Neural cell (in vitro differentiated cells): ENCODE measurements at regions not wholly inside any gene's neighbourhood (a gene's known extent, or its start where the extent isn't known, plus 50 kb on each side); places are given as distances from the start of the nearest gene placed in this dataset.

ENCODE experiments used
- H2AFZ ChIP-seq: fragments of 200-600, 300-800 bp; sonication (generic), shearing (Covaris generic); 2 replicates; pipeline ENCODE4 v1.6.0; 2014; ENCODE audit warnings: low read depth, mild to moderate bottlenecking, antibody characterized with exemption, low read length, moderate library complexity
- H3F3A ChIP-seq: fragments of 200-600 bp; shearing (Covaris generic); 2 replicates; pipeline ENCODE4 v1.6.1; 2016; ENCODE audit warnings: mild to moderate bottlenecking, moderate library complexity, mixed read lengths, antibody characterized with exemption, low read length; ENCODE audit not compliant: insufficient read depth, poor library complexity, severe bottlenecking
- H3K27ac ChIP-seq: fragments of 200-600, 300-800 bp; sonication (generic), shearing (Covaris generic); 2 replicates; pipeline ENCODE4 v1.5.1; 2014; ENCODE audit warnings: mild to moderate bottlenecking, low read length, moderate library complexity
- H3K27me3 ChIP-seq: fragments of 300-800, 200-600 bp; sonication (generic), shearing (Covaris generic); 2 replicates; pipeline ENCODE4 v1.6.0; 2014; ENCODE audit warnings: mild to moderate bottlenecking, low read depth, low read length, moderate library complexity; ENCODE audit not compliant: insufficient read depth
- H3K36me3 ChIP-seq: fragments of 300-800, 200-600 bp; sonication (generic), shearing (Covaris generic); 2 replicates; pipeline ENCODE4 v1.5.1; 2014; ENCODE audit warnings: mild to moderate bottlenecking, antibody characterized with exemption, low read length, moderate library complexity; ENCODE audit not compliant: insufficient read depth
- H3K4me2 ChIP-seq: fragments of 300-800, 200-600 bp; sonication (generic), shearing (Covaris generic); 2 replicates; pipeline ENCODE4 v1.6.0; 2014; ENCODE audit warnings: mild to moderate bottlenecking, low read length
- H3K4me3 ChIP-seq: fragments of 300-800, 200-600 bp; sonication (generic), shearing (Covaris generic); 2 replicates; pipeline ENCODE4 v1.5.1; 2014; ENCODE audit warnings: mild to moderate bottlenecking, low read length, moderate library complexity
- H3K79me2 ChIP-seq: fragments of 200-600 bp; shearing (Covaris generic); replicated peaks from 2 replicates; pipeline ENCODE4 v1.6.0; 2014; ENCODE audit warnings: mild to moderate bottlenecking, low read length, moderate library complexity; ENCODE audit not compliant: insufficient read depth
- H3K9ac ChIP-seq: fragments of 300-800, 200-600 bp; sonication (generic), shearing (Covaris generic); 2 replicates; pipeline ENCODE4 v1.6.1; 2016; ENCODE audit warnings: mild to moderate bottlenecking, low read length, mixed read lengths
- H3K9me2 ChIP-seq: fragments of 200-600 bp; shearing (Covaris generic); 2 replicates; pipeline ENCODE4 v1.6.1; 2016; ENCODE audit warnings: mild to moderate bottlenecking, low read length, mixed read lengths; ENCODE audit not compliant: insufficient read depth
- H3K9me3 ChIP-seq: fragments of 200-600, 300-800 bp; sonication (generic), shearing (Covaris generic); 2 replicates; pipeline ENCODE4 v1.6.1; 2016; ENCODE audit warnings: mild to moderate bottlenecking, mixed run types, low read length, moderate library complexity, mixed read lengths
- H4K20me1 ChIP-seq: fragments of 200-600 bp; shearing (Covaris generic); 2 replicates; pipeline ENCODE4 v1.6.1; 2016; ENCODE audit warnings: mild to moderate bottlenecking, mixed run types; ENCODE audit not compliant: insufficient read depth
- CTCF ChIP-seq: fragments of 450-650 bp; IDR thresholded peaks from 2 replicates; pipeline ENCODE4 v1.5.1; 2014; ENCODE audit warnings: antibody characterized with exemption, mild to moderate bottlenecking, moderate library complexity; ENCODE audit not compliant: poor library complexity, severe bottlenecking
- EP300 ChIP-seq: fragments of 450-650 bp; conservative IDR thresholded peaks from 2 replicates; pipeline ENCODE4 v1.6.1; 2014; ENCODE audit warnings: antibody characterized with exemption, mild to moderate bottlenecking, moderate library complexity; ENCODE audit not compliant: poor library complexity, severe bottlenecking
- EZH2 ChIP-seq: fragments of 200-600, 300-800 bp; shearing (Covaris generic), sonication (generic); IDR thresholded peaks from 2 replicates; pipeline ENCODE4 v1.6.1; 2014; ENCODE audit warnings: antibody characterized with exemption, low read length, borderline replicate concordance, mild to moderate bottlenecking; ENCODE audit not compliant: insufficient read depth, poor library complexity, severe bottlenecking
- MXI1 ChIP-seq: fragments of 450-650 bp; conservative IDR thresholded peaks from 2 replicates; pipeline ENCODE4 v1.6.1; 2014; ENCODE audit warnings: antibody characterized with exemption, mild to moderate bottlenecking; ENCODE audit not compliant: poor library complexity, severe bottlenecking
- POLR2AphosphoS5 ChIP-seq: IDR thresholded peaks from 2 replicates; pipeline ENCODE4 v1.6.1; 2012
- RAD21 ChIP-seq: fragments of 450-650 bp; conservative IDR thresholded peaks from 2 replicates; pipeline ENCODE4 v1.6.1; 2014; ENCODE audit warnings: antibody characterized with exemption, mild to moderate bottlenecking, moderate library complexity
- REST ChIP-seq: IDR thresholded peaks from 2 replicates; pipeline ENCODE4 v1.6.1; 2012; ENCODE audit warnings: borderline replicate concordance
- SMC3 ChIP-seq: fragments of 450-650 bp; conservative IDR thresholded peaks from 2 replicates; pipeline ENCODE4 v1.6.1; 2014; ENCODE audit warnings: antibody characterized with exemption, mild to moderate bottlenecking, moderate library complexity; ENCODE audit not compliant: poor library complexity
- TAF1 ChIP-seq: IDR thresholded peaks from 2 replicates; pipeline ENCODE4 v1.6.1; 2012; ENCODE audit warnings: low read depth

GRCh38 chr4:31083456-31083855, 363.3 kb downstream of the PCDH7 start:
- Histone ChIP-seq H3K27ac (no peak overlapping the region), H3K9me2 (no peaks in the 10 kb centered on the region)
- TF ChIP-seq REST (no peak), CTCF (no peak), TAF1 (no peak), EP300 (no peak), MXI1 (no peak), SMC3 (no peak)

GRCh38 chr4:31084806-31085416, 364.7 kb downstream of the PCDH7 start:
- Histone ChIP-seq H3K4me3 (no peak overlapping the region), H3K4me2 (no peak overlapping the region), H3K79me2 (no peaks in the 10 kb centered on the region), H3K9me2 (no peaks in the 10 kb centered on the region), H2AFZ (no peak overlapping the region), H3K9me3 (no peaks in the 10 kb centered on the region), H3K36me3 (no peaks in the 10 kb centered on the region), H3K9ac (no peak overlapping the region), H3K27ac (no peak overlapping the region), H3K27me3 (no peaks in the 10 kb centered on the region), H3F3A (no peaks in the 10 kb centered on the region), H4K20me1 (no peaks in the 10 kb centered on the region)
- TF ChIP-seq SMC3 (no peak), CTCF (no peak), POLR2AphosphoS5 (no peak), EZH2 (no peak), MXI1 (no peak), TAF1 (no peak), RAD21 (no peak), REST (no peak), EP300 (no peak)

More at GRCh38 chr4:31083456-31083855, 363.3 kb downstream of the PCDH7 start:
- Histone ChIP-seq H3F3A (no peaks in the 10 kb centered on the region), H2AFZ (no peak overlapping the region), H3K9ac (no peak overlapping the region), H4K20me1 (no peaks in the 10 kb centered on the region), H3K79me2 (no peaks in the 10 kb centered on the region), H3K9me3 (no peaks in the 10 kb centered on the region), H3K4me2 (no peak overlapping the region), H3K4me3 (no peak overlapping the region), H3K27me3 (no peaks in the 10 kb centered on the region), H3K36me3 (no peaks in the 10 kb centered on the region)
